Endodermal cell (in vitro differentiated cells): ENCODE measurements at regions not wholly inside any gene's neighbourhood (a gene's known extent, or its start where the extent isn't known, plus 50 kb on each side); places are given as distances from the start of the nearest gene placed in this dataset.

Experiments used
- DNase-seq: peaks from one replicate; pipeline ENCODE4 v3.0.0-alpha.2; 2017
- H3K27ac ChIP-seq: 2 replicates; pipeline ENCODE4 v1.5.1; 2013; ENCODE audit warnings: mild to moderate bottlenecking, low read depth, low read length, moderate library complexity
- H3K27me3 ChIP-seq: 2 replicates; pipeline ENCODE4 v1.6.1; 2013; ENCODE audit warnings: mild to moderate bottlenecking, low read length, moderate library complexity; ENCODE audit not compliant: insufficient read depth, control insufficient read depth, poor library complexity, severe bottlenecking
- H3K36me3 ChIP-seq: 2 replicates; pipeline ENCODE4 v1.7.0; 2013; ENCODE audit warnings: mild to moderate bottlenecking, low read length, moderate library complexity; ENCODE audit not compliant: control insufficient read depth, insufficient read depth
- H3K4me1 ChIP-seq: one replicate; pipeline ENCODE4 v1.7.0; 2013; ENCODE audit warnings: low read length; ENCODE audit not compliant: control insufficient read depth, insufficient read depth
- H3K4me3 ChIP-seq: 2 replicates; pipeline ENCODE4 v1.5.1; 2013; ENCODE audit warnings: mild to moderate bottlenecking, low read length, moderate library complexity
- H3K9ac ChIP-seq: 2 replicates; pipeline ENCODE4 v1.6.1; 2013; ENCODE audit warnings: mild to moderate bottlenecking, low read length, moderate library complexity; ENCODE audit not compliant: poor library complexity, severe bottlenecking; ENCODE audit errors: extremely low read depth
- H3K9me3 ChIP-seq: 2 replicates; pipeline ENCODE4 v1.6.1; 2013; ENCODE audit warnings: mild to moderate bottlenecking, low read length, moderate library complexity; ENCODE audit not compliant: control insufficient read depth
- H3K27ac Mint-ChIP-seq: 2 replicates; pipeline ENCODE4 v1.8.0; 2020; ENCODE audit warnings: mixed read lengths
- H3K27me3 Mint-ChIP-seq: 2 replicates; pipeline ENCODE4 v1.8.0; 2021; ENCODE audit warnings: mild to moderate bottlenecking, mixed read lengths; ENCODE audit not compliant: insufficient read depth
- H3K36me3 Mint-ChIP-seq: 2 replicates; pipeline ENCODE4 v1.8.0; 2020; ENCODE audit warnings: low read depth, mixed read lengths
- H3K4me1 Mint-ChIP-seq: 2 replicates; pipeline ENCODE4 v1.8.0; 2020; ENCODE audit warnings: mixed read lengths
- H3K4me3 Mint-ChIP-seq: 2 replicates; pipeline ENCODE4 v1.8.0; 2020; ENCODE audit warnings: mild to moderate bottlenecking, moderate library complexity, mixed read lengths
- H3K9me3 Mint-ChIP-seq: 2 replicates; pipeline ENCODE4 v1.8.0; 2020; ENCODE audit warnings: mild to moderate bottlenecking, mixed read lengths
- CTCF ChIP-seq: fragments of 200-600 bp; sonication (generic); conservative IDR thresholded peaks from 2 replicates; pipeline ENCODE4 v1.5.0; 2021; ENCODE audit warnings: antibody characterized with exemption, mild to moderate bottlenecking
- WGBS, 2 experiments: methylation state at CpG; one replicate each; pipeline versions ENCODE4 v1.1.5 to v1.1.7; 2013; ENCODE audit warnings: missing lambda C conversion rate in 2 of 2, mixed read lengths in 1 of 2; ENCODE audit not compliant: insufficient coverage in 1 of 2, insufficient read length in 1 of 2; 5-methylcytosine and 5-hydroxymethylcytosine counted together

DNA sequence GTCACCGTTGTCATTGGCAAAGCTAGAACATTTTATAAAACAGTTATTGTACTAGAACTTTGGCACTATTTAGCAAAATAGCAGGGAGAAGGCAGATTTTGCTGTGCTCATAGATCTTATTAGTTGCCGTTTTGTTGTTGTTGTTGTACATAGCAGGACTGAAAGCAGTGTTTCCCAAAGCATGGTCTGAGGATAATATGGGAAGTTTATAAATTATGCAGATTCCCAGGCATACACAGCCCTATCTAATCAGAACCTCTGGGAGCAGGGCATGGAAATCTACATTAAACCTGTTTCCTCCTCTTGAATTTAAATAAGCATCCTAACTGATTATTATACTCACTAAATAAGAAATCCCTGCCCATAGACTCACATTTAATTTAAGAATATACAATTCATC, 87.9 kb downstream of the RAP2B start:
- no peaks in the 10 kb centered on the region for H3K36me3 ChIP-seq
- peaks cover 24% of the 10 kb centered on the region for H3K4me1 Mint-ChIP-seq
- 86 to 89% methylated on average over 1 to 2 of the region's 2 CpGs for WGBS, 2 experiments
- H3K9ac ChIP-seq, result no peak overlapping the region
- H3K4me1 ChIP-seq, result no peaks in the 10 kb centered on the region
- no peak overlapping the region for H3K27ac ChIP-seq
- H3K27me3 Mint-ChIP-seq, result no peaks in the 10 kb centered on the region
- H3K9me3 ChIP-seq, result peaks cover 9% of the 10 kb centered on the region
- TF ChIP-seq CTCF, result no peak
- DNase-seq, result no peak
- H3K9me3 Mint-ChIP-seq, result peaks cover 13% of the 10 kb centered on the region
- no peak overlapping the region for H3K27ac Mint-ChIP-seq
- peaks cover 8% of the 10 kb centered on the region for H3K36me3 Mint-ChIP-seq
- H3K4me3 ChIP-seq, result no peak overlapping the region
- no peak overlapping the region for H3K4me3 Mint-ChIP-seq
- H3K27me3 ChIP-seq, result no peaks in the 10 kb centered on the region

DNA sequence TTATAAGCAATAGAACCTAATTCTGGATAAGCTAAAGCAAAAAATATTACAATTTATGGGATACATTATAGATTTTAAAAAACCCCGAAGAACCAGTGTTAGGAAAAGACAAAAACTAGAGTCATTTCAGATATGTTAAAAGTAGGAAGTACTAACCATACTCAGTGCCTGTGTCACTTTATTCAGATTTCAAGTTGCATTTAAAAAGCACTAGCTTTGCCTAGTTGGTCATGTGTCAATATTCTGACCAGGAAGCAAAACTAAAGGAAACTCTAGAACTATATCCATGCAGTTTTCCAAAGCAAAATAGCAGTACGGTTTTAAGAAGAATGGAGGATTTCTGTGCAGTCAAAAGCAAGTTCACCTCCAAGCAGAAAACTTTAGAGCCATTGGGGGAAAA, 88.4 kb downstream of the RAP2B start:
- no peaks in the 10 kb centered on the region for H3K4me1 ChIP-seq
- peaks cover 9% of the 10 kb centered on the region for H3K9me3 ChIP-seq
- H3K4me1 Mint-ChIP-seq, result peaks cover 24% of the 10 kb centered on the region
- H3K27ac Mint-ChIP-seq, result no peak overlapping the region
- no peak overlapping the region for H3K27ac ChIP-seq
- peaks cover 13% of the 10 kb centered on the region for H3K9me3 Mint-ChIP-seq
- H3K36me3 ChIP-seq, result no peaks in the 10 kb centered on the region
- no peak overlapping the region for H3K4me3 Mint-ChIP-seq
- no peak overlapping the region for H3K9ac ChIP-seq
- H3K27me3 Mint-ChIP-seq, result no peaks in the 10 kb centered on the region
- TF ChIP-seq CTCF, result no peak
- WGBS, 2 experiments, result 80 to 85% methylated on average over 1 to 2 of the region's 2 CpGs
- DNase-seq, result no peak
- H3K27me3 ChIP-seq, result no peaks in the 10 kb centered on the region
- no peak overlapping the region for H3K4me3 ChIP-seq
- H3K36me3 Mint-ChIP-seq, result peaks cover 8% of the 10 kb centered on the region

DNA sequence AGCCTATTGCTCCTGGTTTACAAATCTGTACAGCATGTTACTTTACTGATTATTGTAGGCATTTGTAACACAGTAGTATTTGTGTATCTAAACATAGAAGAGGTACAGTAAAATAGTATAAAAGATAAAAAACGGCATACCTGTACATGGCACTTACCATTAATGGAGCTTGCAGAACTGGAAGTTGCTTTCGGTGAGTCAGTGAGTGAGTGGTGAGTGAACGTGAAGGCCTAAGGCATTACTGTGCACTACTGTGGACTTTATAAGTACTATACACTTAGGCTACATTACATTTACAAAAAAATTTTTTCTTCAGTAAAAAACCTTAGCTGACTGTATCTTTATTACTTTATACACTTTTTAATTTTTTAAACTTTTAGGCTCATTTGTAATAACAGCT, 90.9 kb downstream of the RAP2B start:
- no peaks in the 10 kb centered on the region for H3K36me3 ChIP-seq
- no peak overlapping the region for H3K4me3 Mint-ChIP-seq
- H3K4me3 ChIP-seq, result no peak overlapping the region
- H3K36me3 Mint-ChIP-seq, result peaks cover 8% of the 10 kb centered on the region
- peaks cover 9% of the 10 kb centered on the region for H3K9me3 ChIP-seq
- no peak overlapping the region for H3K27ac Mint-ChIP-seq
- no peaks in the 10 kb centered on the region for H3K27me3 ChIP-seq
- 95% methylated on average over 3 of the region's 3 CpGs; no CpG with 5 or more reads in 1 of the 2 experiments for WGBS, 2 experiments
- DNase-seq, result no peak
- no peak for TF ChIP-seq CTCF
- H3K4me1 Mint-ChIP-seq, result peaks cover 28% of the 10 kb centered on the region
- no peaks in the 10 kb centered on the region for H3K4me1 ChIP-seq
- H3K9ac ChIP-seq, result no peak overlapping the region
- H3K27me3 Mint-ChIP-seq, result no peaks in the 10 kb centered on the region
- H3K27ac ChIP-seq, result no peak overlapping the region
- peaks cover 13% of the 10 kb centered on the region for H3K9me3 Mint-ChIP-seq
